ENCODE measurements at regions not wholly inside any gene's neighbourhood (a gene's known extent, or its start where the extent isn't known, plus 50 kb on each side); places are given as distances from the start of the nearest gene placed in this dataset.

DNA sequence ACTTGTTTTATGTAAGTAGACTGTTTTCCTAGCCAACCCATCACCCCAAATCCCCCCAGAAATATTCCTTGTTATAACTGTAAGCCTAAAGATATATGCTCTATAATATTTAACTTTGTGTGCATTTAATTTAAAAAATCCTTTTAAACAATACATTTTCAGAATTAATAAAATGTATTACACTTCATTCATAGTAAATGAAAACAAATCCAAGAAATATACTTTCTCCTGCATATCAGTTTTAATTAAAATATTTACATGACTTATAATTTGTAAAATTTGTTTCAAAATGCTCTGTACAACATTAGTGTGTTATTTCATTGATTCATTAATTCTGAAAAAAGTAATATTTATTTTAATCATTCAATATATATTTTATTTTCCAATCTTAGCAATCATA, 669.1 kb upstream of the PCDH20 start:
- no peak for TF ChIP-seq SUZ12 (IDR thresholded peaks at IDR 0.05; ENCODE audit: extremely low read depth, insufficient read depth, insufficient read length)
- TF ChIP-seq YY1 (IDR thresholded peaks at IDR 0.05; ENCODE audit: insufficient read depth, insufficient read length): no peak
- TF ChIP-seq ZNF274 (IDR thresholded peaks at IDR 0.05; ENCODE audit: low read depth, low read length): no peak
- DNase-seq (ENCODE audit: low read depth, low spot score): no peak
- H3K4me1 ChIP-seq (ENCODE audit: insufficient read depth, insufficient read length): no peaks in the 10 kb centered on the region
- no peak overlapping the region for H3K4me3 ChIP-seq (ENCODE audit: insufficient read length, low read depth)
- no peak overlapping the region for H3K9ac ChIP-seq (ENCODE audit: insufficient read length, low read depth)
- no peaks in the 10 kb centered on the region for H3K36me3 ChIP-seq (ENCODE audit: insufficient read depth, insufficient read length, low read length)
- no peaks in the 10 kb centered on the region for H3K9me3 ChIP-seq (ENCODE audit: insufficient read depth, low read length)
- H3K27me3 ChIP-seq (ENCODE audit: insufficient read depth, insufficient read length): no peaks in the 10 kb centered on the region

DNA sequence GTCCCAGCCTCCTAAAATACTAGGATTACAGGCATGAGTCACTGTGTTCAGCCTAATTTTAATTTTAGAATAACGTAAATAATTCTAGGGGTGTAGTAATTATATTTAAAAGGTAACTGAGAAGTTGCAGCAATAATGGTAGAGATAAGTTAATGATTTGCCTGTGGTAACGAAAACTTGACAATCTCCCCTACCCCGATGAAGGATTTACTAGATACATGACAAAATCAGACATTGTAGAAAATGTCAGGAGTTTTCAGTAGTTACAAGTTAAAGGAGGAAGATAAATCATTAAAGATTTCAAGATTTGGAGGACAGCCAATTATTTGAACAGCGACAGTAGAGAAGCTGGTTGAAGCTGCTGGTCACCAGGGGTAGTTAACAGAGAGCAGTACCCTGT, 652.2 kb upstream of the PCDH20 start:
- no peaks in the 10 kb centered on the region for H3K36me3 ChIP-seq (ENCODE audit: insufficient read depth, insufficient read length, low read length)
- H3K9me3 ChIP-seq (ENCODE audit: insufficient read depth, low read length): no peaks in the 10 kb centered on the region
- no peak overlapping the region for H3K4me3 ChIP-seq (ENCODE audit: insufficient read length, low read depth)
- H3K27me3 ChIP-seq (ENCODE audit: insufficient read depth, insufficient read length): no peaks in the 10 kb centered on the region
- no peak overlapping the region for H3K9ac ChIP-seq (ENCODE audit: insufficient read length, low read depth)
- DNase-seq (ENCODE audit: low read depth, low spot score): no peak
- TF ChIP-seq YY1 (IDR thresholded peaks at IDR 0.05; ENCODE audit: insufficient read depth, insufficient read length) (no peak), SUZ12 (IDR thresholded peaks at IDR 0.05; ENCODE audit: extremely low read depth, insufficient read depth, insufficient read length) (no peak), ZNF274 (IDR thresholded peaks at IDR 0.05; ENCODE audit: low read depth, low read length) (no peak)
- no peaks in the 10 kb centered on the region for H3K4me1 ChIP-seq (ENCODE audit: insufficient read depth, insufficient read length)

DNA sequence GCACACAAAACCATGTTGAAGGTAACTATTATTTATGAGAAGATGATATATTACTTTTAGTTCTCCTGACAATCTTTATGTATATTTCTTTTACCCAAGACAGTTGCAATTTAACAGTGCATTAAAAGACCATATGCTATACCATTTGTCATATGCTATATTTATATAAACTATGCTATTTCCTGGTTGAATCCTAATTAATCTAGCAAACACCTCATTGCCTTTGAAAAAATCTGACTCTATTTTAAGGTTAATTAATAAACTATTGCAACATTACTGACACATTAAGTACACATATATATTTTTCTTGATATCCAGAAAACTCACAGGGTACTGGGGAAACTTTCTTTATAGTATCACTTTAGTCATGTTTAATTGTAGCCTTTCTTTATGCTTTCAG, 649.4 kb upstream of the PCDH20 start:
- no peak for TF ChIP-seq ZNF274 (IDR thresholded peaks at IDR 0.05; ENCODE audit: low read depth, low read length)
- TF ChIP-seq YY1 (IDR thresholded peaks at IDR 0.05; ENCODE audit: insufficient read depth, insufficient read length): no peak
- TF ChIP-seq SUZ12 (IDR thresholded peaks at IDR 0.05; ENCODE audit: extremely low read depth, insufficient read depth, insufficient read length): no peak
- DNase-seq (ENCODE audit: low read depth, low spot score): no peak
- no peaks in the 10 kb centered on the region for H3K27me3 ChIP-seq (ENCODE audit: insufficient read depth, insufficient read length)
- H3K9ac ChIP-seq (ENCODE audit: insufficient read length, low read depth): no peak overlapping the region
- no peaks in the 10 kb centered on the region for H3K9me3 ChIP-seq (ENCODE audit: insufficient read depth, low read length)
- no peak overlapping the region for H3K4me3 ChIP-seq (ENCODE audit: insufficient read length, low read depth)
- H3K36me3 ChIP-seq (ENCODE audit: insufficient read depth, insufficient read length, low read length): no peaks in the 10 kb centered on the region
- H3K4me1 ChIP-seq (ENCODE audit: insufficient read depth, insufficient read length): no peaks in the 10 kb centered on the region

DNA sequence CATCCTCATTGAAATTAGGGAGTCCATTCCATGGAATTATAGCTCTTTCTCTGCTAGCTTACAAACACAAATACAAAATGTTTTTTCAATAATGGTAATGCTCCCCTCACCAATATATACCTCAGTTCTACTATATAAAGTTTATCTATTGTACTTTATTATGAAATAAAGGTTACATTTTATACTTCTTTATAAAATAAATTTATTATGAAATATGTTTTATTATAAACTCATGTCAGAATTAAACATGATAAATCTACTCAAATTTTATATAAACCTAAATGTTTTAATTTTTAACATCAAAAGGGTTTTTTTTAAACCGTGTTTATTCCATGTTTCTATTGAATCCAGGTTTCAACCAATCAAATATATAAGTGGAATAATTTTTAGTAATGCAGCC, 646.1 kb upstream of the PCDH20 start:
- no peaks in the 10 kb centered on the region for H3K36me3 ChIP-seq (ENCODE audit: insufficient read depth, insufficient read length, low read length)
- no peaks in the 10 kb centered on the region for H3K9me3 ChIP-seq (ENCODE audit: insufficient read depth, low read length)
- H3K27me3 ChIP-seq (ENCODE audit: insufficient read depth, insufficient read length): no peaks in the 10 kb centered on the region
- no peak for DNase-seq (ENCODE audit: low read depth, low spot score)
- no peak overlapping the region for H3K4me3 ChIP-seq (ENCODE audit: insufficient read length, low read depth)
- TF ChIP-seq YY1 (IDR thresholded peaks at IDR 0.05; ENCODE audit: insufficient read depth, insufficient read length) (no peak), ZNF274 (IDR thresholded peaks at IDR 0.05; ENCODE audit: low read depth, low read length) (no peak), SUZ12 (IDR thresholded peaks at IDR 0.05; ENCODE audit: extremely low read depth, insufficient read depth, insufficient read length) (no peak)
- H3K9ac ChIP-seq (ENCODE audit: insufficient read length, low read depth): no peak overlapping the region
- H3K4me1 ChIP-seq (ENCODE audit: insufficient read depth, insufficient read length): no peaks in the 10 kb centered on the region

DNA sequence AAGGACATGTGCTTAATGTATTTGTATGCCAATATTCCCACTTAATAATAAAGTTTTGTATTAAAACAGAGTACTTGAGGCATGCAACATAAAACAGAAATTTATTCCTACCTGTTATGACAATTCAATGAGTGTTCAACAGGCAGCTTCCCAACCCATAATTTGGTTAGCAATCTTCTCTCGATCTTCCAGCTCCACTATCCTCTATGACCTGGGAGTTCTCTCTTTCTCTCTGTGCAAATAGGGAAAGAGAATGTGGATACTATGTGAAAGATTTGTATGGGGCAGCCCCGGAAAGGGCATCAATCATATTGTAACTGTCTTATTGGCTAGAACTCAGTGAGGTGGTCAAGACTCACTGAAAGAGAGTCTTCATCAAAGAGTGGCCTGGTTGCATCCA, 644.9 kb upstream of the PCDH20 start:
- no peaks in the 10 kb centered on the region for H3K9me3 ChIP-seq (ENCODE audit: insufficient read depth, low read length)
- H3K36me3 ChIP-seq (ENCODE audit: insufficient read depth, insufficient read length, low read length): no peaks in the 10 kb centered on the region
- TF ChIP-seq ZNF274 (IDR thresholded peaks at IDR 0.05; ENCODE audit: low read depth, low read length): no peak
- TF ChIP-seq SUZ12 (IDR thresholded peaks at IDR 0.05; ENCODE audit: extremely low read depth, insufficient read depth, insufficient read length): no peak
- no peak for TF ChIP-seq YY1 (IDR thresholded peaks at IDR 0.05; ENCODE audit: insufficient read depth, insufficient read length)
- no peak overlapping the region for H3K9ac ChIP-seq (ENCODE audit: insufficient read length, low read depth)
- H3K4me1 ChIP-seq (ENCODE audit: insufficient read depth, insufficient read length): no peaks in the 10 kb centered on the region
- H3K27me3 ChIP-seq (ENCODE audit: insufficient read depth, insufficient read length): no peaks in the 10 kb centered on the region
- DNase-seq (ENCODE audit: low read depth, low spot score): no peak
- H3K4me3 ChIP-seq (ENCODE audit: insufficient read length, low read depth): no peak overlapping the region

DNA sequence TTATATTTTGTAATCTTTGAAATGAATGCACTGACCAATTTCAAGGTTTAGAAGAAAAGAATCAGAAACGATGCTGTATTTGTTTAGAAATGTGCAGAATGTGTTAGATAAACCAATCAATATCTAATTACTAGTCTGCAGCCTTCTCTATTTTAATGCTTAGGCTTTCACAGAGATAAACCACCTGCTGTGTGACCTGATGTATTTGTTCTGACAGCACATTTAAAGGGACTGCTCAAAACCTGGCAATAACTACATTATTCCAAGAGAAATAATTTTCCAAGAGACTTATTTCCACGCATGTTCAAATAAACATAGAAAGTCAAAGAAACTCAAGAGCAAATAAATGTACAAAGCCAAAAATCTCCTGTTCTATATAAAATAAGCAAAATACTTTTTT, 641.6 kb upstream of the PCDH20 start:
- DNase-seq (ENCODE audit: low read depth, low spot score): no peak
- Histone ChIP-seq H3K27me3 (ENCODE audit: insufficient read depth, insufficient read length) (no peaks in the 10 kb centered on the region), H3K4me3 (ENCODE audit: insufficient read length, low read depth) (no peak overlapping the region)

DNA sequence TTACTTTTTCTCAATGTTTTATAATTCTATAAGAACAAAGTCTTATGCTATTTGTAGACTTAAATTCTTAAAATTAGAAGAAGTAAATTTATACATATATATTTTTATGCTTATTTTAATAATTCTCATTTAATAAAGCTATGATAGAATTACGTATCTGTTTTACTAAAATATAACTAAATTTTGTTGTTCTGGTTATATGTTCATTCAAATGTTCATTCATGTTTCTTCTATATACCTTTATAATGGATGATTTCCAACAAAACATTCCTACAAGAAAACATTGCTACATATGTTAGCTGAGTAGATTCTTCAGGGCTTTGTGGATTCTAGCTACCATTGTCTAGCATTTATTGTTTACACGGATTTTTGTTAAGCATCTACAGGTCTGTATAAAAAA, 634.3 kb upstream of the PCDH20 start:
- no peaks in the 10 kb centered on the region for H3K27me3 ChIP-seq (ENCODE audit: insufficient read depth, insufficient read length)
- DNase-seq (ENCODE audit: low read depth, low spot score): no peak

More for the DNA sequence above, 641.6 kb upstream of the PCDH20 start:
- H3K4me1 ChIP-seq (ENCODE audit: insufficient read depth, insufficient read length): no peaks in the 10 kb centered on the region
- TF ChIP-seq YY1 (IDR thresholded peaks at IDR 0.05; ENCODE audit: insufficient read depth, insufficient read length) (no peak), SUZ12 (IDR thresholded peaks at IDR 0.05; ENCODE audit: extremely low read depth, insufficient read depth, insufficient read length) (no peak), ZNF274 (IDR thresholded peaks at IDR 0.05; ENCODE audit: low read depth, low read length) (no peak)
- H3K9me3 ChIP-seq (ENCODE audit: insufficient read depth, low read length): no peaks in the 10 kb centered on the region
- H3K9ac ChIP-seq (ENCODE audit: insufficient read length, low read depth): no peak overlapping the region
- no peaks in the 10 kb centered on the region for H3K36me3 ChIP-seq (ENCODE audit: insufficient read depth, insufficient read length, low read length)

More for the DNA sequence above, 634.3 kb upstream of the PCDH20 start:
- Histone ChIP-seq H3K9me3 (ENCODE audit: insufficient read depth, low read length) (no peaks in the 10 kb centered on the region), H3K4me3 (ENCODE audit: insufficient read length, low read depth) (no peak overlapping the region), H3K36me3 (ENCODE audit: insufficient read depth, insufficient read length, low read length) (no peaks in the 10 kb centered on the region), H3K4me1 (ENCODE audit: insufficient read depth, insufficient read length) (no peaks in the 10 kb centered on the region), H3K9ac (ENCODE audit: insufficient read length, low read depth) (no peak overlapping the region)
- TF ChIP-seq YY1 (IDR thresholded peaks at IDR 0.05; ENCODE audit: insufficient read depth, insufficient read length) (no peak), SUZ12 (IDR thresholded peaks at IDR 0.05; ENCODE audit: extremely low read depth, insufficient read depth, insufficient read length) (no peak), ZNF274 (IDR thresholded peaks at IDR 0.05; ENCODE audit: low read depth, low read length) (no peak)
